ENCODE measurements at regions not wholly inside any gene's neighbourhood (a gene's known extent, or its start where the extent isn't known, plus 50 kb on each side); places are given as distances from the start of the nearest gene placed in this dataset.

DNA sequence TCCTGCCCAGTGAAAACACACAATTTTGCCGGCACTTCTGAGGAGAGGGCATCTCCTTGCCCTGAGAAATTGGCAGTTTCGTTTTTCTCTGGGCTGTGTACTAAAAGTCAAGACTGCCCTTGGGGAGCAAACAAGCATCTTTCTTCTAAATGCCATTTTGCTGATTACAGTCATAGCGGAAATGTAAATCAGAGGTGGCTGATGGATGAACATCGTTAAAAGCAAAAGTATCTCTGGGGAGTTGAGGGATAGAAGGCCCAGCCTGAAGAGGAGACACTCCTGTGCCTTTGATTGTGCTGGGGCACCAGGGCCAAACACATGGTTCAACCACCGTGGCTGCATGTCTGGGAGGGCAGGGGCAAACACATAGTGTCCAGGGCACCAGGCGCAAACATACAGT, 49.8 kb downstream of the ABCC12 start:
- Mint-ChIP-seq H3K4me3 (no peak overlapping the region), H3K27me3 (peaks cover 18 to 75% of the 10 kb centered on the region in 2 donors), H3K4me1 (ENCODE audit: low read depth in 2 of 2) (peaks cover under 1% of the 10 kb centered on the region in 2 donors), H3K27ac (no peak overlapping the region), H3K9me3 (no peaks in the 10 kb centered on the region), H3K36me3 (ENCODE audit: insufficient read depth) (peaks cover 3% of the 10 kb centered on the region)
- no peak for ATAC-seq (replicated peaks)
- DNase-seq: no peak

DNA sequence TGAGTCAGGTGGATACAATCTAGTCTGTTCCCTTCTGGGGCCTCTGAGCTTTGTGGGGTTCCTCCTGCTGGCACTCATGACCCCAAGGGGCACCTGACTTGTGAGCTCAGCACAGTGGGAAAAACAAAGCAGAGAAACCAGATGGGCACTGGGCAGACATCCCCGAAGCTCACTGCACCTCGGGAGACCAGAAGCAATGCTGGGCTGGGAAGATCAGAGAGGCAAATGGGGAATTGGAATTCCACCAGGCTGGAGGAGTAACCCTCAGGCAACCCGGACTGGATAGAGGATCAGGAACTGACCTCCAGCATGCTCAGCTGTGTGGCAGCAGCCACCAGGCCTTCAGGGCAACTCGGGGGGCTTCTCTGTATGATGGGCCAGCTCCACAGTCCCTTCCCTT, 50.3 kb downstream of the ABCC12 start:
- Mint-ChIP-seq H3K9me3 (no peaks in the 10 kb centered on the region), H3K4me1 (ENCODE audit: low read depth in 2 of 2) (peaks cover 3% of the 10 kb centered on the region in 2 donors), H3K36me3 (ENCODE audit: insufficient read depth) (peaks cover 3% of the 10 kb centered on the region), H3K27ac (no peak overlapping the region), H3K27me3 (peaks cover 18 to 75% of the 10 kb centered on the region in 2 donors), H3K4me3 (no peak overlapping the region)
- no peak for ATAC-seq (replicated peaks)
- no peak for DNase-seq

DNA sequence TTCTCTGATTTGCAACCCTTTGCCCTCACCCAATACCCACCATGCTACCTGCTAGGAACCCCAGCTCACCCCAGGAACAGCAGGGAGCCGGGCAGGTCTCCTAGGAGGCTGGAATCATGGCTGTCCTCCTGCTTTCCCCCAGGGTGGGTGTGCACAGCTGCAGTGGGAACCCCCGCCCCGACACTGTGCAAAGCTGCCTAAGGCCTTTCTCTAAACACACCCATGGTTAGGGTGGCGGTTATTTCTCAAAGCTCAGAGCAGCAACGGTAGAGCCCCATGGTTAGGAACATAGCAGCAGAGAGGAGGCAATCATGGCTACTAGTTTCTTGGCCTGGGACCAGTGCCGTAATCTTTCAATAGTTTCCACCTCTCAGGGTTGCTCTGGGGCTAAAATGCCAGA, 52.2 kb downstream of the ABCC12 start:
- Mint-ChIP-seq H3K4me1 (ENCODE audit: low read depth in 2 of 2) (peaks cover 3% of the 10 kb centered on the region in 2 donors), H3K9me3 (no peaks in the 10 kb centered on the region), H3K27me3 (peaks cover 18 to 66% of the 10 kb centered on the region in 2 donors), H3K4me3 (no peak overlapping the region), H3K27ac (no peak overlapping the region), H3K36me3 (ENCODE audit: insufficient read depth) (peaks cover 3% of the 10 kb centered on the region)
- ATAC-seq (replicated peaks) (no peak), DNase-seq (no peak)

DNA sequence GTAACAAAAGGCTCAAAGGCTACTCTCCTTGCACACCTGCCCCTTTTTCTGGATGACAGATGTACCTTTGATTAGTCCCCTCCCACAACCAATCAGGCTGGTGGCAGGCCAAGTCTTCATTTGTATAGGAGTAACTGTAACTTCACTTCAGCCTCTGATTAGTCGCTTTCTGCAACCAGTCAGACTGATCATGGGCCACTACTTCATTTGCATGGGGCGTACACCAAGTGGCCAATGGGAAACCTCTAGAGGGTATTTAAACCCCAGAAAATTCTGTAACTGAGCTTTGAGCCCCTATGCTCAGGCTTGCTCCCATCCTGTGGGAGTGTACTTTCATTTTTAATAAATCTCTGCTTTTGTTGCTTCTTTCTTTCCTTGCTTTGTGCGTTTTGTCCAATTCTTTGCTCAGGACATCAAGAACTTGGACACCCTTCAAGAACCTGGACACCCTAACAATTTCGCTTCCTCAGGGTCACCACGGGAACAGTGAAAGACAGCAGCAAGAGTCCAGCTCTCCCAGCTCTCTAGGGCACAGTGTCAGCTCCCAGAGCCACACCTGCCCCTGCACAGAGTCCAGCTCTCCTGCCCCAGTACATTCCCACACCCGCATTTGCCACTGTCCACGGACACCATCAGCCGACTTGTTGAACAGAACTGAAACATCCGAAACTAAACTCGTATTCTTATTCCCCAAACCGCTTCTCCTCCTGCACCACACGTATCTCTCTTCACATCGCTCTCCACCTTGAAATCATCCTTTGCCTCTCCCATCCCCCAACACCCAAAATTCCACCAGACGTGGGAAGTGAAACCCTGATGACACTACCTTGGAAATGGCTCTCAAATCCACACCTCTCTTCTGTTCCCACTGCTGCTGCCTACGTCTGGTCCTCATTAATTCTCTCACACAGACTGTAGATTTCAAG, 53.4 kb downstream of the ABCC12 start:
- peaks cover 18 to 75% of the 10 kb centered on the region in 2 donors for H3K27me3 Mint-ChIP-seq
- H3K36me3 Mint-ChIP-seq (ENCODE audit: insufficient read depth): peaks cover 3% of the 10 kb centered on the region
- ATAC-seq (replicated peaks) (no peak), DNase-seq (no peak)
- peaks cover 3% of the 10 kb centered on the region in 2 donors for H3K4me1 Mint-ChIP-seq (ENCODE audit: low read depth in 2 of 2)
- no peaks in the 10 kb centered on the region for H3K9me3 Mint-ChIP-seq
- H3K27ac Mint-ChIP-seq: no peak overlapping the region
- H3K4me3 Mint-ChIP-seq: no peak overlapping the region

DNA sequence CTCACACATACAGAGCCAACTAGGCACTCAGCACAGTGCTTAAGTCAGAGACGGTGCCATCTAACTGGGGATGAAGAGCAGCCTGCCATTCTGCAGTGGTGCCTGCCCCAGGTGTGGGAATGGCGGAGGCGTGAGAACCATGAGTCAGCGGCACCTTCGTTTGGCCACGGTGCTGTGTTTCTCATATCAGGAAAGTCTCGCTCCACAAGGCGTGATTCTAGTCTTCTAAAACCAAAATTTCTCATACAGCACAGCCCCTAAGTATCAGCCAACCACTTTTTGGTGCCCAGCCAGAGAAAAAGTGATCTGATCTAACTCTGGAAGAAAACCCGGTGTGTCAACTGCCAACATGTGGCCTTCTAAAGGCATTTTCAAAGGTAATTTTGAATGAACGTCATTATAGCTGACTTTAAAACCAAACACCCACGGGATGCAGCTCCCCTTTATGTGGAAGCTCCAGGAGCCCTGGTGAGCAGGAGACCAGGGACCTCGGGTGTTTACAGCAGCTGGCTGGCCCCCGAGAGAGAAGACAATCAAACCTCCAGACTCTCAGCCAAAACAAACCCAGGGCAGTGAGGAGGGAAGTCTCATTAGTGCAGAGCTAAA, 54.6 kb downstream of the ABCC12 start:
- no peak for ATAC-seq (replicated peaks)
- peaks cover 18 to 76% of the 10 kb centered on the region in 2 donors for H3K27me3 Mint-ChIP-seq
- no peak for DNase-seq
- no peaks in the 10 kb centered on the region for H3K9me3 Mint-ChIP-seq
- H3K4me1 Mint-ChIP-seq (ENCODE audit: low read depth in 2 of 2): peaks cover 3% of the 10 kb centered on the region in 2 donors
- H3K4me3 Mint-ChIP-seq: no peak overlapping the region
- no peak overlapping the region for H3K27ac Mint-ChIP-seq
- no peaks in the 10 kb centered on the region for H3K36me3 Mint-ChIP-seq (ENCODE audit: insufficient read depth)

DNA sequence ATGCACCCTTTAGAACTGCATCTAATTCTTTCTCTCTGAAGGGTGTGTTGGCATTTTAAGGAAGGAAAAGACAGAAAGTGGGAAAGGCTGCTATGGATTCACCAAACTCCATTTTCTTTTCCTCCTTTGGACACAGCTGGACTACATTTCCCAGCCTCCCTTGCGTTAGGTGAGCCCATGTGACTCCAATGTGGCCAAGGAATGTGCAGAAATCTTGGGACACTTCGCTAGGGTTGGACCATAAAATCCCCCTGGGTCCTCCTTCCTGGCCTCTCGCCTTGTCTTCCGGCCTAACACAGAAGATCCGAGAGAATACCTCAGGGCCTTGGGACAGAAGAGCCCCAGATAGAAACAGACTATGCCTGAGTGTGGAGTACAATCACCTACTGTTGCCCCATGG, 56.3 kb downstream of the ABCC12 start:
- peaks cover 3% of the 10 kb centered on the region in 2 donors for H3K4me1 Mint-ChIP-seq (ENCODE audit: low read depth in 2 of 2)
- ATAC-seq (replicated peaks) (no peak), DNase-seq (no peak)
- H3K36me3 Mint-ChIP-seq (ENCODE audit: insufficient read depth): no peaks in the 10 kb centered on the region
- H3K4me3 Mint-ChIP-seq: no peak overlapping the region
- H3K27ac Mint-ChIP-seq: no peak overlapping the region
- H3K9me3 Mint-ChIP-seq: no peaks in the 10 kb centered on the region
- peaks cover 18 to 61% of the 10 kb centered on the region in 2 donors for H3K27me3 Mint-ChIP-seq

DNA sequence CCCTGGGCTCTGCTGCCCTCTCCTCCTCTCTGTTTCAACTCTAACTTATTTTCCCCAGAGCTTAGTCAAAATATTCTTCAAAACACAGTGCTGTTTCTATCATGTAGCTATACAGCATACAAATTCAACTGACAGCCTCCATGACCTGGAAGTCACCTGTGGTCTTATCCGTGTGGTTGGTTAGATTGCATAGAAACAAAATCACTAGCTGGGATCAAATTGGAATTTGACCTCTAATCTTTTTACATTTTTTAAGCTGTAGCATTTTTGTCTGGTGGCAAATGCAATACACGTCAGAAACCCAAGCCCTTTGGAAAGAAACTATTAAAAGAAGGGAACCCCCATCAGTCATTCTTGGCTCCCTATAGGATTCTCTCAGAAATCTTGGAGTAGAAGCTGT, 57.3 kb downstream of the ABCC12 start:
- no peak overlapping the region for H3K27ac Mint-ChIP-seq
- H3K27me3 Mint-ChIP-seq: peaks cover 19 to 56% of the 10 kb centered on the region in 2 donors
- peaks cover 3% of the 10 kb centered on the region in 2 donors for H3K4me1 Mint-ChIP-seq (ENCODE audit: low read depth in 2 of 2)
- ATAC-seq (replicated peaks) (no peak), DNase-seq (no peak)
- no peaks in the 10 kb centered on the region for H3K36me3 Mint-ChIP-seq (ENCODE audit: insufficient read depth)
- no peaks in the 10 kb centered on the region for H3K9me3 Mint-ChIP-seq
- no peak overlapping the region for H3K4me3 Mint-ChIP-seq

DNA sequence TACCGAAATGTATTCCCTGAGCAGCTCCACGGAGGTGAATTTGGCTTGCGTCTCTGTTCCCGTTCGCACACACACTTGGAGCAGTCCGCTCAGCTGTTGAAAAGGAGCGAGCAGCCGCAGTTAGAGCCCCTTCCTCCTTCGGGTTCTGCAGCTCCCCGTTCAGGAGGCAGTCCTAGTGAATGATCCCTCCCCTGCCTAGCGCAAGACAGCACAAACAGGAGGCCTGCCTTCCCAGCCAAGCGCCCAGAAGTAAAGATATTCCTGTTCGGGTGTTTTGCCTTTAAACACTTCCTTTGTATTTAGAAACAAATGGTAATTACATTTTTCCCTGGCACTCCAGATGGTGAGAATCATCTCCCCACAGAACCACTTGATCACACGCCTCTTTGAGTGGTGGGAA, 64.7 kb downstream of the ABCC12 start:
- peaks cover 20 to 48% of the 10 kb centered on the region in 2 donors for H3K27me3 Mint-ChIP-seq
- no peak overlapping the region for H3K27ac Mint-ChIP-seq
- no peaks in the 10 kb centered on the region for H3K36me3 Mint-ChIP-seq (ENCODE audit: insufficient read depth)
- ATAC-seq (replicated peaks) (no peak), DNase-seq (no peak)
- no peaks in the 10 kb centered on the region for H3K4me1 Mint-ChIP-seq (ENCODE audit: low read depth in 2 of 2)
- no peak overlapping the region for H3K4me3 Mint-ChIP-seq
- no peaks in the 10 kb centered on the region for H3K9me3 Mint-ChIP-seq

DNA sequence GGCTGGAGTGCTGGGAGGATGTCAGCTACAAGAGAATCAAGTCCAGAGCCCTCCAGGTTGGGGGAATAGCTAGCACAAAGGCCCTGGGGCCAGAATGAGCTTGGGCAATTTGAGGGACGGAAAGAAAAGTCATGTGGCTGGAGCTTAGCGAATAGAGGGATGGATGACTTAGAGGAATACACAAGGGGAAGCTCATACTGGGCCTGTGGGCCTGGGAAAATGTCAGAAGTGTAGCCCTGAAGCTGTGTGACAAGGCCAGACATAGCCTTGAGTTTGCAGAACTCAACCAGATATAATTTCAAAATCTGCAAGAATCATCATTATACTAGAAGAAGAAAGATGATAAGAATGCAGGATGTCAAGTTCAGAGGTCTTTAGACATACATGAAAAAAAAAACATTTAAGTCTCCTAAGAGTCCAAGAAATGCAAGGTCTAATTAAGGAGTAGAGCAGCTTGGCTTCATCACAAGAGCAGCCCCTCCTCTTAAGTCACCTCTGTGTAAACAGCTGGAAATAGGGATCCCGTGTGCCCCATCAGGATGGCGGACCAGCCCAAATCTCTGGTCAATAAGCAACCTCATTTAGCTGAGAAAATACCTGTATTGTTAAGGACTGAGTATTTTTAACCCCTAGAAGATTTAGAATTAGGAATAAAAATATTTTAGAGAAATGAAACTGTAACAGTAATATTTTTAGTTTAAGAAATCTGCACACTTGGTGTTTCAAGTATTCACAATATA, 66.6 kb downstream of the ABCC12 start:
- H3K4me3 Mint-ChIP-seq: no peak overlapping the region
- ATAC-seq (replicated peaks): no peak
- H3K4me1 Mint-ChIP-seq (ENCODE audit: low read depth in 2 of 2): no peaks in the 10 kb centered on the region
- no peak for DNase-seq
- H3K36me3 Mint-ChIP-seq (ENCODE audit: insufficient read depth): no peaks in the 10 kb centered on the region
- H3K27ac Mint-ChIP-seq: no peak overlapping the region
- peaks cover 26 to 67% of the 10 kb centered on the region in 2 donors for H3K27me3 Mint-ChIP-seq
- no peaks in the 10 kb centered on the region for H3K9me3 Mint-ChIP-seq

DNA sequence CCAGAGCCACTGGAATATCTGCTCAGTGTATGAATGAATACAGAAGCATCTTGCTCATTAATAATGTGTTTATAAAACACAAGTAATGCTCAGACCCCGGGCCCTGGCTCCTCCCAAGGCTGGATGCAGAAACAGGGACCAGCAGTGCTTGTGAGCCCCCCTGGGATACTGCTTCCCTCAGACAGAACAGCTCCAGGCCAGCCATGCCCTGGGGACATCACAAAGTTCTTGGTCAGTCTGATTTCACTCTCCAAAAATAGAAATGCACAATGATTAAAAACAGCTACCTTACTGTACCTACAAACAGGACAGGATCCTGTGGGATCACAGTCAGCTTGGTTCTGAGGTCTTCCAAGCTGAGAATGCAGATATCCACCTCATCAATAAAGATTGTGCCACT, 68.2 kb downstream of the ABCC12 start:
- no peak overlapping the region for H3K27ac Mint-ChIP-seq
- no peaks in the 10 kb centered on the region for H3K9me3 Mint-ChIP-seq
- H3K36me3 Mint-ChIP-seq (ENCODE audit: insufficient read depth): no peaks in the 10 kb centered on the region

DNA sequence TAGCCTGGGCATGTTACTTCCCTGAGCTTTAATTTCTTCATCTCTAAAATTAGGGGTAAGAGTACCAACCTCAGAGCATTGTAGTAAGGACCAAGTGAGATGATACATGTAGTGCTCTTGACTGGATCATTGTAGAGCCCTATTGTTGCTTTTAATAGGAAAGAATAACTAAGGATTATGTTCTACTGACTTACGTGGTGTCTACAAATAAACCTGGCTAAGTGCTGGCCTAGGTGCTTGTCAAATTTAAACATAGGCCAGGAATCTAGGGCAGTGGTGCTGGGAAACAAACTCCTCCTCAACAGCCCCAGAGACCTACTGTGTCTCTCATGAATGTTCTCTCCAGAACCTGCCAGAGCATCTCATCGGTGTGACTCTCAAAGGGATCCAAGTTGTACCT, 69.4 kb downstream of the ABCC12 start:
- Mint-ChIP-seq H3K27ac (no peak overlapping the region), H3K36me3 (ENCODE audit: insufficient read depth) (no peaks in the 10 kb centered on the region), H3K9me3 (no peaks in the 10 kb centered on the region), H3K4me1 (ENCODE audit: low read depth in 2 of 2) (no peaks in the 10 kb centered on the region), H3K4me3 (no peak overlapping the region), H3K27me3 (peaks cover 19 to 64% of the 10 kb centered on the region in 2 donors)
- ATAC-seq (replicated peaks): no peak
- DNase-seq: no peak

More for the DNA sequence above, 68.2 kb downstream of the ABCC12 start:
- Mint-ChIP-seq H3K4me3 (no peak overlapping the region), H3K27me3 (peaks cover 27 to 64% of the 10 kb centered on the region in 2 donors), H3K4me1 (ENCODE audit: low read depth in 2 of 2) (no peaks in the 10 kb centered on the region)
- DNase-seq: no peak
- ATAC-seq (replicated peaks): no peak

DNA sequence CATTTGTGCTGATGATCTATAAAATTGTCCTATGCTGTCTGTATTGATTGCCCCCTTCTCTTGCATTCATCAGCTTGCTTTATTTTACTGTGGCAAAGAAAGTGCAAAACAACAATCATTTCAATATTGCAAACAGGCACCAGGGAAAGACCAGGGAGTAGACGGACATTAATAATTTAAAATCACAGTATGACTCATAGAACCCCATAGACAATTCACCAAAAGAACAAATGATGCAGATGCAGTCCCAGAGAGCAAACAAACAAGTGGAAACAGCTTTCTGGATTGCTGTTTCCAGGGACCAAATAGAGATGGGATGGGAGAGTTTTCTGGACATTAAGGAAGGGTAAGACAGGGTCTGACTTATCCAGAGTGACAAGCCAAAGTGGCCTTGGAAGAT, 70.1 kb downstream of the ABCC12 start:
- Mint-ChIP-seq H3K9me3 (no peaks in the 10 kb centered on the region), H3K27ac (no peak overlapping the region), H3K4me1 (ENCODE audit: low read depth in 2 of 2) (no peaks in the 10 kb centered on the region), H3K4me3 (no peak overlapping the region), H3K36me3 (ENCODE audit: insufficient read depth) (no peaks in the 10 kb centered on the region), H3K27me3 (peaks cover 12 to 60% of the 10 kb centered on the region in 2 donors)
- DNase-seq (no peak), ATAC-seq (replicated peaks) (no peak)

DNA sequence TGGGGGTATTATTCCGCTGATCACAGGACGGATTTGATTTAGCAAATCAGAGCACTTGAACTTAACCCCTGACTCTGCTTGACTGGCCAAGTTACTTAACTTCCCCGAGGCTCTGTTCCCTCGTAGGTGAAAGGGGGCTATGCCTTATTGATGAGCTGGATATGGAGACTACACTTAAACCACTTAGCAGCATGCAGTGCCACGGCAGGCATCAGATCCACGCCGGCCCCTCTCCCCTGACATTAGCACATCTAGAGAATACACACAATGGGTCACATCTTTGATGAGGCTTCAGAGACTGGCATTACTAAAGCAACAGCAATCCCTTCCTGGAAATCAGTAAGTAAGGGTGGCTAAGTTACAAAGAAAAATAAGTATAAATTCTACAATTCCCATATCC, 71.0 kb downstream of the ABCC12 start:
- ATAC-seq (replicated peaks): no peak
- Mint-ChIP-seq H3K4me3 (no peak overlapping the region), H3K27ac (no peak overlapping the region), H3K36me3 (ENCODE audit: insufficient read depth) (no peaks in the 10 kb centered on the region), H3K27me3 (peaks cover 12 to 58% of the 10 kb centered on the region in 2 donors), H3K9me3 (no peaks in the 10 kb centered on the region), H3K4me1 (ENCODE audit: low read depth in 2 of 2) (no peaks in the 10 kb centered on the region)
- no peak for DNase-seq
